ENCODE measurements at regions not wholly inside any gene's neighbourhood (a gene's known extent, or its start where the extent isn't known, plus 50 kb on each side); places are given as distances from the start of the nearest gene placed in this dataset.
A peak's percentile ranks its signal among the peaks of the same experiment; 100 is the strongest.

DNA sequence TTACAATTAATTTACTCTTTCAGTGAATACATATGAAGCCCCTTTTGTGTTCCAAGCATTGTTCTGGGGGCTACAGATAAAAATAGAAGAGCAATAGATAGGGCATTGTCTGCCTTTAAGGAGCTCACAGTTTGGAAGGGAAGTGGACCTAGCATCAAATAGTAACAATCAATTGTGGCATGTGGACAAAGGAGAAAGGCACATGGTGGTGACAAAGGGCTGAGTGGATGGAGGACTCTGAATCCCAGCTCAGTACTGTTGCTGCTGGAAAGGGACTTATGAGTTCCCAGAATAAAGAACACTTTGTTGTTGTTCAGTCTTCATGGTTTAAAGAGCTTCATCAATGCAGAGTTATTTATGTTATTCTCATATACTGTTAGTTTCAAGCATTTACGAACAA lies 217.7 kb downstream of the HRH4 start:
- no peak for DNase-seq

DNA sequence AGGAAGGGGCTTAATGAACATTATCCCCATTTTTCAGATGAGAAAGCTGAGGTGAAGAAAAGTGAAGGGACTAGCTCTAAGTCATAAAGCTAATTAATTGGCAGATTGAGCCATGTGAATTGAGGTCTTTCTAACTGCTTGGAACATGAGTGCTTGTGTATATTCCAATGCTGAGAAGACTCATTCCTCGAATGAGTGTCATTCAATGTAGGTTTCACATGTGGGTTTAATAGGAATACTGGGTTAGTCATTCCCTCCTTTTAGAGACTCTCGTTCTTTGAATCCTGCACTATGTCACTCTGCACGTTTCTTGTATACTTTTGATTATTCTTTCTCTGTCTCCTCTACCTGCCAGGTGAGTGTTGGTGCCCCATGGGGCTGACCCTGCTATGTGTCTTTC lies 218.2 kb downstream of the HRH4 start:
- no peak for DNase-seq

DNA sequence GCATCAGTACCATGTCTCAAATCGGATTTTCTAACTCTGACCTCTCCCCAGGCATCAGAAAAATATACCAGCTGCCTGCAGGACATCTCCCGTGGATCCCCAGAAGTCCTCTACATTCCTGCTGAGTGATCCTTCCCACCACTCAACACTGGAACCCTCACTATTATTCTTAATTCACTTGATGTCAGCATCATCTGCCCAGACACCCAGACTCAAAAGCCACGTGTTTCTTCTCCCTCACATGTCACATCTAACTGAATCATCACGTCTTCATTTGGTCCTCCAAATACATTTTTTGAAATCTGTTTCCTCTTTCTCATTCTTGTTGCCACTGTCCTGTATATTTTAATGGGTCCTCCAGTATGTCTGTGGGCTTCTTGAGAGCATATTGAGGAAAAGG lies 218.6 kb downstream of the HRH4 start:
- DNase-seq: no peak

DNA sequence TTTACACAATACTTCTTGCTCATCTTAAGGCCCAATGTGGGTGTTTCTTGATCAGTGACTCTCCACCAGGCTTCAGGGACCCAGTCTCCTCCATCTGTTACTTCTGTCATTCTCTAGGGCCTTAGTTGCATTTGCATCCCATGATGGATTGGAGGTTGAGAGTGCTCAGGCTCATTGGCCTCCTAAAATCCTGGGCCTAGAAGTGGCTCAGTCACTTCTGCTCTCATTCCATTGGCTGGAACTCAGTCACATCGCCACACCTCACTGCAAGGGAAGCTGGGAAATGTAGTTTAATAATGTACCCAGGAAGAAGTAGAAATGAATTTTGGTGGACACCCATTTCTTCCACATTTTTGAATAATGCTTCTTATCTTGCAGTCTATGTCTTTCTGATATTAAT lies 223.5 kb downstream of the HRH4 start:
- DNase-seq: no peak

DNA sequence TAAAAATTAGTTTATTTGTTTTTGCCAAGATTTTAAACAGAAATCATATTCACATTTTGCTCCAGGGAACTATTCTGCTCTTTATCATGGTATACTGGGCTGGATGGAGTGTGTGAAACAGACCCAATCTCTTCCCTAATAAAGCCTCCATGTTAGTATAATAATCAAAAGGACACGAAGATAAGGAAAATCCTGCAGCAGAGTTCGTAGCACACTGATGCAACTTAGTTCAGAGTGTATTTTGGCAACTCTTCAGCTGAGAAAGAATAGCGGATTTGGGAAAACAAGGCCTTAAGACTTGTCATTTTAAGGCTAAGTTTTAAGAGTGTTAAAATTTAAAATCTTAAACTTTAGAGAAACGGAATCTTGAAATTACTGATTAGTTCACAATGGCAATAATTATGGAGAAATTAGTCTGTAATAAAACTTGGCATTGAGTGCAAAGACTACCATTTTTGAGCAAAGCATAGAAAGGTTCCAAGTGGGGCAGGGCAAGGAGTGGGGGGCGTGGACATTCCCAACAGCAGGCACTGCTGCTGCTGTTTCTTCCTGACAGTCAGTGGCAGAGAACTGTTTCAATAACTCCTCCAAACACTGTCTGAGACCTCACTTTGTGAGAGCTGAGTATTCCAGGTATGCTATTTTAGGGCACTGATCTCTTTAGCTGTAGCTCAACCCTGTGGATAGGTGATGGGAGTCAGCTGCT lies 225.0 kb downstream of the HRH4 start:
- no peak for DNase-seq

DNA sequence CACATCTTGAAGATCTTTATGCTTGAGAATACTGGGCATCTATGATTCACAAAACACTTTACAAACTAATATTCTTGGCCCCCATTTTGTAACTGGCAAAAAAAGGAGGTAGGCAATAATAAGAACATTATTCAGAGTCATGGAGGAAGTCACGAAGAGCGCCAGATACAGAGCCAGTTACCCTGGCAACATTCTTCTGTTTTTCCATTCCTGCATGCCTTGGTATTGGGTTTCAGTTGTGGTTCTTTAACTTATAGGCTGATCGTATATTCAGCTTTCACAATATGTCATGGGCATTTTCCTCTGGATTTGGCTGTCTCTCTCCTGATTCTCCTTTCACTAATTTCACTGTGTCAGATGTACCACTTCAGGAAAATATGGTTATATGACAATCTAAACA lies 234.7 kb downstream of the HRH4 start:
- no peak for DNase-seq

DNA sequence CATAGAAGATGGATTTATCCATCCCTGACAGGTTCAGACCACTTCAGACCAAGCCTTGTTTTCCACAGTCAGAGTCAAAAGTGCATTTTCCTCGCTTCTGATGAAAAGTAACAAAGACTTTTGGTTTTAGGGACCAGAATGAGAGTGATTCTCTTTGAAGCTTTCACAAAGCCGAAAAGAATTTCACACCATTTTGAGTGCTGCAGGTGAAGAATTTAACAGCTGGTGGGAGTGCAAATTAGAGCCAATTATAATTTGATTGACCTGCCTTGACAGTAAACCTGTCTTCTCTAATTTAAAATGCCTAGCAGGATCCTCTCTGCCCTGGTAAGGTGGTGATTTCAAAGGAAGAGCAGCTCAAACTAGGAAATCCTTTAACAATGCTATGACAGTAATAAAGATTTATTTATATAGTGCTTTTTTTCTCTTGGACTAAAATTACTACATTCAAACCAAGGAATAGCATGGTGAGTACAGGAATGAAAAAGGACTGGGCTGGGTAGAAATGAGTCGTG lies 241.6 kb downstream of the HRH4 start:
- DNase-seq: no peak

DNA sequence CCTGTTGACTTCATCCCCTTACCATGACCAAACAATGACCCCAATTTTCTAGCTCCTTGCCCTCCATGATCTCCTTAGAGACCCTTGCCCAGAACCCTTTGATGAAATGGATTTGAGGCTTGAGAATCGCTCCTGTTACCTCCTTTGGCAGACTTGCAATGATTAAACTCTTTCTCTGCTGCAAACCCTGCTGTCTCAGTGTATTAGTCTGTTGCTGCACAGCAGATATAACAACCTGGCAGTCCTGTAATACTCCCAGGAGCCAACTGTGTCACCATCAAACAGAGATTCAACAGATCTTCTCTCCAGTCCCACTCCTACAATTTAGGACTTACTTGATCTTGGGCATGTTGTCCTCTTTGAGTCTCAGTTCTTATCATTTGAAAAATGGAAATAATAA lies 242.9 kb downstream of the HRH4 start:
- no peak for DNase-seq

DNA sequence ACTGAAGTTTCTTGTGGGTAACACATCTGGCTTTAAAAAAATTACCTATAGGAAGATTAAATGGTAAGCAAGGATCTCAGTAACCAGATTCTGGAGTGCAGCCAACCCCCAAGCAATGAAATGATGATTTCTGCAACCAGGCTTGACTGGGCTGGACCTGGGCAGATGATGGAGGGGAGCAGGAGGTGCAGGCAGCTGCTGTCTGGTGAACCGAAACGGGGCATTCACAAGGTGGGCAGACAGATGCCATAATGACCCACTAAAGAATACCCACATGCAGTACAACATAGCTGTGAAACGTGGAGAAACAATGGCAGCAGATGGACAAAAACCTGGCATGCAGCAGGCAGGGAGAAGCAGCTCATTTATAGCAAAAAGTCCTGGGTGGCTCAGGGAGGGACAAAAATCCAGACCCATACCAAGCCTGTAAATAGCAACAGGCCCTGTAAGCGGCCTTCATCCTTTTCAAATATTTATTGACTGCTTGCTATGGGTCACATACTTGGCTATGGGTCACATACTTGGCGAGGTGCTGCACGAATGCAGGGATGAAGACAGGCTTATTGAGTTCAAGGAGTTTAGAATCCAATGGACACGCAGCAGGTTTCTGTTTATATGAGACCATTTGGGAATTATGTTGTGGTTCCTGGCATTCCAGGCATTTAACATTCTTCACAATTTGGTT lies 244.7 kb downstream of the HRH4 start:
- DNase-seq: no peak

DNA sequence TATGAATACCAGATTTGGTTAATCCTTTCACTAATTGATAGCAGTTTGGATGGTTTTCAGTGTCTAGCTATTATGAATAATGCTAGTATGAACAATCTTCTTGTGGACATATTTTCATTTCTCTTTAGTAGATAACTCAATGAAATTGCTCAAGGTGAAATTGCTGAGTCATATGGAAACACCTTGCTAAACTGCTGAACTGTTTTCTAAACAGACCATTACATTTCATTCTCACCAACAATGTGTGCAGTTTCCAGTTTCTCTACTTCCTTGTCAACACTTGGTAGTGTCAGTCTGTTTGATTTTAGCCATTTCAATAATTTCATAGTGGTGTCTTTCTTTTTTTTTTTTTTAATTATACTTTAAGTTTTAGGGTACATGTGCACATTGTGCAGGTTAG lies 250.0 kb downstream of the HRH4 start:
- DNase-seq: no peak

DNA sequence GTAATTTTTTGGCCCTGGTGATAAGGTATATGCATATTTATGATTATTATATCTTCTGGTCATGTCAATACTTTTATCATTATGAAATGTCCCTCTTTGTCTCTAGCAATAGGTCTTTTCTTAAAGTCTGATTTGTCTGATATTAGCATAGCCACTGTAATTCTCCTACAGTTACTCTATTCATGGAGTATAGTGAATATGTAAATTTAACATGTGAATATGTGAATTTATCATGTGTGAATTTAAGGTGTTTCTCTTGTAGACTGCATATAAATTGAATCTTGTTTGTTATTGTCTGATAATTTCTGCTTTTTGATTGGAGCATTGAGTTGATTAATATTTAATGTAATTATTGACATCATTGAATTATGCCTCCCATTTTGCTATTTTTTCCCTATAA lies 259.4 kb downstream of the HRH4 start:
- DNase-seq: no peak

DNA sequence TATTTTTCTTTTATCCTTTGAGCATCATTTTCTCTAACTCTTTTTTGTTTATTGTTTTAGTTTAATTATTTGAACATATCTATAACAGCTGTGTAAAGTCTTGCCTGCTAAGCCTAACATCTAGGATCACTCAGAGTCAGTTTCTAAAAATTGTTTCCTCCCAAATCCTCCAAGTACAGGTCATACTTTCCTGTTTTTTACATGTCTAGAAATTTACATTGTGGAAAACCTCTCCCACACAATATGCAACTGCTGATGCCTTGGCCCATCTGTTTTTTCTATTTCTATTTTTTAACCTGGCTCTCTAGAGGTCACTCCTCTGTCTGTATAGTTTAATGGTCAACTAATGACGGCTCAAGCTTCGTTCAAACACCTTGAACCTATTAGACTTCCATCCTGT lies 261.0 kb downstream of the HRH4 start:
- DNase-seq: no peak

DNA sequence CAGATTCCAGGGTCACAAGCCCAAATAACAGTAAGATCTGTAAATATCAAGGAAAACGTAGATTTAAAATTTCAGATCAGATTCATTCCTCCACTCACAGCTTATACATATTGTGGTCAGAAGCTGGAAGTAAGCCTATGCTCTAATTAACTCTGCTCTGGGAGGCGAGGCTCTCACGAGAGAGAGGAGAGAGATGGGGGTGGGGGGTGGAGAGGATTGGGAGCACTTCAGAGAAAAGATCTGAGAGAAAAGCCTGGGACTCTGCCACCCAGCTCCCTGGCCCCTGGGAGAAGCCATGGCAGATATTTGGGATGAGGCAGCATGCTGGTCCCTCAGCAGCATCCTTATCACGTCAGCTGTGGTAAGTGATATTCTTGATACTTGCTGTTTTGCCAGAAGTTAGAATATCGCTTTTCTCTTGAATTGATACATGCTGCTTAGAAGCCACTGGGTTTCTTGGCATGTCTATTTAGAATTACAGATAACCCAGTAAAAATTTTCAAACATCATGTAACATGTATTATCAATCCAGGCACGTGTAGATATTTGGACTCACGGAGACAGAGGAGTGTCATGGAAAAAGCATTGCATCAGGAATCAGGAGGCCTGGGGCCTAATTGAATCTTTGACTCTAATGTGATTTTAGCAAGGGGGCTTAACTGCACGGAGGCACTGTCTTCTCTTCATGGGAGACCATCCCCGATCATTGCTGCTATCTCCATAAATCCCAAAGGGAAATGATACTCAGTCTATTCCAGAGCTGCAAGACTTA lies 265.4 kb downstream of the HRH4 start:
- no peak for DNase-seq

DNA sequence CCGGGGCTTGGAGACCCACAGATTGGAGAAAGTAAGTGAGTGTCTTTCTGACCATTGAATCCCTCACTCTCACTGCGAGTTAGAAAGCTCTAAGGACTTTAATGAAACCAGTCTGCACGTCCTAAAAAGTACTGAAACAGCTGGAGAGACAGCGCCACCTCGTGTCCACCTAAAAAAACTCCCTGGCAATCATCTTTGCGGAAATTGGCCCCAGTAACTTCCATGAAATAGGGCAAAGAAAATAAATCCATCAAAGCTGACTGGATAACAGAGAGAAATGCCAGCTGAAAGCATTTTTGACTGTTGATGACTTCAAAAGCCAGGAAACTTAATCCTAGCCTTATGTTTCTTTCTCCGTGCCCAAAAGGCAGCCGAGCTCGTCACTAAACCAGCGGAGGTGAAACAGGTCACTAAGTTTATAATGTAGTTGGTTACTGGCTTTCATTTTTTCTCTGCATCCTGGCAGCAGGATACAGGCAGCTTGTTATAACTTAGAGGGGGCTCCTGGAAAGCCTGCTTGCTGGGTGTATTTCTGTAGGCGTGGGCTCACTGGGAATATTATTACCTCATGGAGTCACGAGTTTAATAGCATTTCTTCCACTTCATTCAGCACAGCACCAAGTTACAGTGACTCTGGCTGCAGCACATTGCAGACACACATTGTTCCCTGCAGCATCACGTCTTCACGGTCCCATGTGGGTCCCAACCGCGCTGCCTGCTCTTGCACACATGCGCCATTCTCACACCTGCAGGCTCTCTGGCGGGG lies 266.5 kb downstream of the HRH4 start:
- DNase-seq: peak; percentile 28

DNA sequence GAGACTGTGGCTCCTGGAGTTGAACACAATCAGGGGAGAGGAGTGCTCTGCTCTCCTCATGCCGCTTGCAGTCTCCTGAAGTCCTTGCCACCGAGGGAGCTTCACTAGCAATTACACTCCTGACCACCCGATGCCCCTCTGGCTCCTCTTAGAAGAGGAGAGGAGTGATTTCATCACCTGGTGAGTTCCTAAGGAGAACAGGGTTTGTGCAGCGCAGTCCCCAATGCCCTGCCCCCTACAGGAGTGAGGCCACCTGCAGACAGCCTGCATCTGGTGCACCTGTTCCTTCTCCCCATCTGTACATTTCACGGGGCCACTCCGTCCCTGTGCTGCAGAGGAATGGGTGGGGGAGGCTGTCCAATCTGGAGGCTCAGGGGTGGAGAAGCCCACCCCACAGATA lies 267.2 kb downstream of the HRH4 start:
- no peak for DNase-seq

DNA sequence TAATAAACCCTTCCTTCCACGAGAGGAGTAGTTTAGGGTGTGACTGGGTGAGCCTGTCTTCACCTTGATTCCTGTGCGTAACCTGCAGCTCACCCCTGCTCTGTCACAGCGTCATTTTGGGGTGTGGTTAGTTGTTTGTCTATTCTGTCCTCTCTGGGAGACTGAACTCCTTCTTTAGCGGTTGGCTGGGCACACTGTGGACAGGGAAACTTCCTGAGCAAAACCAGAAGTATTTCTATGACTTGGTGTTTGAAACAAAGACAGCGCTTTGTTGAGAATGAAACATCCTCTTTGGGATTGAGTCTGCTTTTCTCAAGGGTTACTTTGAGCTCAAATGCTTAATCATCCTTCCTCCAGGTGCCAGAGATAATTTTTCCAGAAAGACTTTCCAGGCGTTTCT lies 270.7 kb downstream of the HRH4 start:
- DNase-seq: no peak

DNA sequence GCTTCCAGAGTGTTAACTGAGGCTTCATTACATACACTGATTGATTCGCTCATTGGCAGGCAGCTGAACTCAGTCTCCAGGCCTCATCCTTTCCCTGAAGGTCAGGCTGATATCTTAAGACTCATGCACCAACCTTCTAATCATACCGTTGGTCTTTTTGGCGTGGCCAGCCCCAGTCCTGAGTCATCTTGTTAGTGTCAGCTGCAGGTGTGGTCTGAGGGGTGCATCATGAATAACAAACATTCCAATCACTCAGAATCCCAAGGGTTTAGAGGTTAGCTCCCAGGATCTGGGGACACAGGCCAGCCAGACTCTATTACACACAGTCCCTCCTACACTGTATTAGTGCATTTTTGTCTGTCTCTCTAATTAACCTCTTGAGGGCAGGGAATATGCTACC lies 271.5 kb downstream of the HRH4 start:
- DNase-seq: no peak

DNA sequence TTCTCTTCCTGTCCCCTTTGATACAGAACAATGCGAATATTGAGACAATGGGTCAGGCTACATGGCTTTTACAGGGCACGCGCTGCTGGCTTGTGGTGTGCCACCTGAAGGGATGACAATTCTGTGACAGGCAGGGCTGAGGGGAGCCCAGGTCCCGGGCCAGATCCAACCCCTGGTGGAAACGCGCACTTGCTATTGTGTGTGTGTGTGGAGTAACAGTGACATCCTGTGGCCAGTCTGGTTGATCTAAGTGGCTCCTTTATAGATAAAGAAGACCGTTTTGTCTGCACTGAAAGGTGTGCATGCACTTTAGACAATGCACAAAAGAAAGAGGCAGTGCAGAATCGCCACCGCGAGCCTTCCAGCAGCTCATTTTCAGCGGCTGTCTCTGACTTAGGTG lies 273.6 kb downstream of the HRH4 start:
- DNase-seq: no peak

DNA sequence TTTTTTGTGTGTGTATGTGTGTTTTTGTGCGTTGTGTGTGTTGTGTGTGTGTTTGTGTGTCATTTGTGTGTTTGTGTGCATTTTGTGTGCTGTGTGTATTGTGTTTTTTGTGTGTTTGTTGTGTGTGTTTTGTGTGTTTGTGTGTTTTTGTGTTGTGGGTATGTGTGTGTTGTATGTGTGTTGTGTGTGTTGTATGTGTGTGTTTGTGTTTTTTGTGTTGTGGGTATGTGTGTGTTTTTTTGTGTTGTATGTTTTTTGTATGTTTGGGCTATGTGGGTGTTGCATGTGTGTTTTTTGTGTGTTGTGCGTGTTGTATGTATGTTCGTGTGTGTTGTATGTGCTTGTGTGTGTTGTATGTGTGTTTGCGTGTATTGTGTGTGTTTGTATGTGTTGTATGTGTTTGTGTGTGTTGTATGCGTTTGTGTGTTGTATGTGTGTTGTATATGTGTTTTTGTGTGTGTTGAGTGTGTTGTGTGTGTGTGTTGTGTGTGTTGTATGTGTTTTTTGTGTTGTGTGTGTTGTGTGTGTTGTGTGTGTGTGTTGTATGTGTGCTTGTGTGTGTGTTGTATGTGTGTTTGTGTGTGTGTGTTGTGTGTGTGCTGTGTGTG lies 275.3 kb downstream of the HRH4 start:
- no peak for DNase-seq

DNA sequence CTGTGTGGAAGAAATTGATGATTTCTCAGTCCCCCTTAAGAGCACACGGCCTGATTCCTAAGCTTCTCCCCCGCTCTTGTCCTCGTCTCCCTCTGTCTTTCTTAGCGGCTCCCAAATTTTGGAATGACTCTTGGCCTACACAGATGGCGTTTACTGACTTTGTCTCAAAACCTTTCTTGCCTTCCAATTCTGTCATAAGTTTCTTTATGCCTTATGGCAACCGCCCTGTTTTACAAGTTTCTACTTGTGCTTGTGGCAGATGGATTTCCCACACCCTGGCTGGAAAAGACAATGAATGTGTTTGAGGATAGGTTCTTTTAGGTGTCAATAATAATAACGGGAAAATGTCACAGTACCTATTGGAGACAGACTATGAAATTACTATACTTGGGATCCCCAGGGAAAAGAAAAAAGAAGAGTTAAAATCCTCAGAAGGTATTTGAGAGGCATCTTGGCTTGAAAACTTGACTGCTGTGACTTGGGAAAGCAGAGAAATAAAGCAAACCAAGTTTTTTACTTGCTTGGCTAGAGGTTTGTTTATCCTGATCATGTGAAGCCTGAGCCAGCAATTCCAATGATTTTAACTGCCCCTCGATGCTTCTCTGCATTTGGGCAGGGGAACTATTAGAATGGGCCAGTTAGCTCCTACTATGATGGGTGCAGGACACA lies 276.4 kb downstream of the HRH4 start:
- DNase-seq: no peak

DNA sequence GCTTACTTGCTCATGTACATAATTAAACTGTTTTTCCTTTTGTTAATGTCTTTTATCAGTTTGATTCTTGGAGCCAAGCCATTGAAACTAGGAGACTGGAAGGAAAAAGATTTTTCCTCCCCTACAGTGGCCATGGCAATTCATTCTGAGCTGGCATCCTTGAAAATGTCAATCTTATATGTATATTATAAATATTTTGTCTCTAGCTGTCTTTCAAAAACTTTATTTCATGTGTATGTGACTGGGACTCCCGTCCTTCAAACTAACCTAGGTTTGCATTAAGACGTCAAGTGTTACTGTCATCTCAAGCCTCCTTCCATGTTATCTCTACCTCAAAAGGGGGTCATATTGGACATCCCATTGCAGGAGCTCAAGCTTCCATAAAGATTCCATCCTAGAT lies 280.4 kb downstream of the HRH4 start:
- DNase-seq: no peak

DNA sequence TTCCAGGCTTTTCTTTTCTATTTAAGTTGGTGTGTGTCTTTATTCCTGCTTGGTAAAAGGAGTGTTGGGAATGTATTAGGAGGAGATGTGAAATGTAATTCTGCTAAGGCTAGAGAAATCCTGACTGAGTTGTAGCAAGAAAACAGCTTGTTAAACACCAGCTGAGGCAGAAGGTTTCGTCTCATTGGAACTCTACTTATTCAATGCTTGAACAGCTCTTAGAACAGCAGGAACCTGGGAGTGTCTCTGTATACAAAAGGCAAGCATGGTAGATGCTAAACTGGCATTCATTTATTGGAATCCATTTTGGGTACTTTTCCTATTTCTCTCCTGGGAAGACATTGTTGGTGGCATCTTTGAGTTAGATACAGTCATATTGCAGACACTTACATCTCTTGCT lies 280.9 kb downstream of the HRH4 start:
- no peak for DNase-seq
